HG03135 (cell line): ENCODE measurements at regions not wholly inside any gene's neighbourhood (a gene's known extent, or its start where the extent isn't known, plus 50 kb on each side); places are given as distances from the start of the nearest gene placed in this dataset.
"Not testable (repeated sequence)": the region's sequence is repeated elsewhere in the genome, so short reads cannot be mapped to it uniquely, and the experiment has no call there.

ENCODE experiments used
- ATAC-seq: cut with Tn5 transposase; IDR thresholded peaks from one replicate; pipeline ENCODE4 v1.9.1; 2021; ENCODE audit warnings: mild to moderate bottlenecking, moderate library complexity; ENCODE audit not compliant: unreplicated experiment

- ATAC-seq, result no peak
Measured at GRCh38 chr10:53230651-53231050, 458.1 kb upstream of the MBL2 start.

- no peak for ATAC-seq
Measured at GRCh38 chr10:53223851-53224250, 451.3 kb upstream of the MBL2 start.

- ATAC-seq, result no peak
Measured at GRCh38 chr10:53222806-53223205, 450.2 kb upstream of the MBL2 start.

DNA sequence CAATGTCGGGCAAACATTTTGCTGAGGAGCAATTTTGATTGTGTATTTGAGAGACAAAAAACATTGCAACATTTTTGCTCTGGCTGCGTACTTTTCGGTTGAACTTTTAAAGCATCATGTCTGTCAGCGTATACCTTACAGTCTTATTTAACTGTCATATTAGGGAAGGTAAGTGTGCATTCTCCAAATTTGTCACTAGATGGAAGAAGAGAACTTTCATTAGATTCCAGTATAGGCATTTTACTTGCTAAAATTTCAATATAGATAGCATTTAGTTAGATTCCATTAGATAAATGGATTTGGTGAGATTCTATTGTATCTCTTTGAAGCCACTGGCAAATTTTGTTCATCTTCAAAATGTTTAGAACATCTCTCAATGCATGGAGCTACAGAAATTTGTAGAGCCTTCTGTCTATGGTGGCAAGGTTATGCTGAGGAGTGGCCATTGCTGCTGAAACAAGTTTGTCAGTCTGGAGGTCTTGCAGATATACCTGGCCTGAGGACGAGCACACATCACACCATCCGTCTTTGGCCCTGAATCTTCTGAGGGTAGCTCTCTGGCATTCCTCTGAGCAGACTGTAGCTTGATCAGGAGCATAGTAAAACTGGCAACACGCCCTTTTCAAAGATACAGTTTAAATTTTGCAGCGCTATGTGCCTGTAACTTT lies 437.5 kb upstream of the MBL2 start:
- no peak for ATAC-seq

DNA sequence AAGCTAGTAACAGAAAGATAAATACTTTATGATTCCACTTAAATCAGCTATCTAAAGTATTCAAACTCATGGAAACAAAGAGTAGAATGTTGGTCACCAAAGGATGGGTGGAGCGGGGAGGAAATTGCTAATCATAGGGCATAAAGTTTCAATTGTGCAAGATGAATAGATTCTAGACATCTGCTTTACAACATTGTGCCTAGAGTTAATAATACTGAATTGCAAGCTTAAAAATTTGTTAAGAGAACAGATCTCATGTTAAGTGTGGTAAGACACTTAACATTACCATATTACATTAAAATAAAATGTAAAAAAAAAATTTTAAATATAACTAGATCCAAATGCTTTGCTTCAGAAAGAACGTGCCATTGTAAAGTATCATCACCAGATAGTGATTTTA lies 411.1 kb upstream of the MBL2 start:
- no peak for ATAC-seq

DNA sequence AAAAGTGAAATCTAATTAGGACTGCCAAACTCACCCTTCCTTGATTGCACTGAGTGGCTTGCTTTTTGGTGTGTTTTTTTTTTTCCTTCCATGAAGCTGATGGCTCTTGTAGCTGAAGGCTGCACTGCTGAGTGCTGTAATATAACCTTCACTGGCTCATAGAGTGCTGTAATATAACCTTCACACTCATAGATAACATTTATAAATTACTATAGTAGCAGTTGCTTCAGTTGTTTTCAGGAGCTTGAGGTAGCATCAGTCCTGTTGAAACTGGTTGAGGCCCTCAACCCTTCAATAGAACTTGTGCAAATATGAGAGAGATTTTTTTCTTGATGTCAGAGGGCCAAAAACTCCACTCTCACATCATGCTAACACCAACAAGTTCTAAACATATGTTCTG lies 404.9 kb upstream of the MBL2 start:
- ATAC-seq, result no peak

GRCh38 chr10:53166325-53166724 lies 393.7 kb upstream of the MBL2 start:
- ATAC-seq, result no peak

DNA sequence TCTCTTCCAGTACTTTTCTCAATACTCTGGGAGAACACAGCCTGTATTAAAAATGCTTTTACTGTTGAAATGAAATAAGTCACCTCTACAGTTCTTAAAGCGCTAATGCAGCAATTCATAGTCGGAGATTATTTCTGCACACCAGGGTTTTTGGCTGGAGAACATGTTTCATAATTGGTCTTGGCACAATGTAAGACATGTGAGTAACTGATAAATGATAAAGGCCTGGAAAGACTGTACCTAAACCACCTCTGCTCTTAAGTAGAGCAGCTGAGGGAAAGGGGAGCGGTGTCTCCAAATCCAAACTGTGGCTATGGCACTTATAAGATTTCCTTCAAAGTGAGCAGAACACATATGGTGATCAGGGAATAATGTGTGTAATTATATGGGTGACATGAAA lies 390.3 kb upstream of the MBL2 start:
- ATAC-seq, result no peak

DNA sequence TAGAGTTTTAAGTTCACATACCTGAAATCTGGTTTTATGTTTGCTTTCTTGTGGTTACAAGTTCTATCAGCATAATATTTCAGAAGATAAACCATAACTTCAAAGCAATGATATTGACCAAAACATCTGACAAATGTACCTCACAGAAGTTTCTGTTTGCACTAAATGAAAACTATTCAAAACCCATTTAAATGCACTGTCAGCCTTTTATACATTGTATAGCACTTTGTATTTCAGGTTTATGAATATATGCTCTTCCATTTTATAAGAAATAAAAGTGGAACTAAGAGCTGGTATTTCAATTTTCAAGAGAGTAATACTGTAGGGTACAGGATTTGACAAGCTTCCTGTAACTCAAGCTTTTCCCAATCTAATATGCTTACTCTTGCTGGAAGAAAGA lies 388.6 kb upstream of the MBL2 start:
- ATAC-seq, result no peak

DNA sequence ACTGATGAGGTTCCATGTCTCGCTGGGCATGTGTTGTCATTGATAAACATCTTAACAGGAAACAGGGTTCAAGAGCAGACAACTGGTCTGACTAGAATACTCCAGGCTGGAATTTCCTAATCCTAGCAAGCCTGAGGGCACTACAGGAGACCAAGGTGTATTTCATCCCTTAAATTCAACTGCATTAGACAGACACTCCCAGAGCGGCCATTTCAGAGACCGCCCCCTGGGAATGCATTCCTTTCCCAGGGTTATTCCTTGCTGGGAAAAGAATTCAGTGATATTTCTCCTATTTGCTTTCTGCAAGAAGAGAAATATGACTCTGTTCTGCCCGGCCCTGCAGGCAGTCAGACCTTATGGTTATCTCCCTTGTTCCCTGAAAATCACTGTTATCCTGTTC lies 383.1 kb upstream of the MBL2 start:
- ATAC-seq, result not testable (repeated sequence)

- no peak for ATAC-seq
Measured at GRCh38 chr10:53153831-53154230, 381.2 kb upstream of the MBL2 start.

DNA sequence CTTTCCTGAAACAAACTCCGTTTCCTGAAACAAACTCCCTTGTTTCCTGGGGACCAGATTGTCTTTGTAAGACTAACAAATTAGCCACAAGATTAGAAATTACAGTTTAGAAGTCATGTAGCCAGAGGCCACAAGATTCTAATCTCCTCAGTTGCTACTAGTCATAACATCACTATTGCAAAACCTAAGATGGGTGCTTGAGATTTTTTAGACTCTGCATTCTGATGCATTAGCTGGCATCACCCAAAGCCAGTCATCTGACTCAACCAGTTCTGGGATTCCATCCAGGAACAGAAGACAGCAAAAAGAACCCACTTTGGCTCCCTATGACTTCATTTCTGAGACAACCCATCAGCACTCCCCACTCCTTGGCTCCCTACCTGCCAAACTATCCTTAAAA lies 367.9 kb upstream of the MBL2 start:
- no peak for ATAC-seq

DNA sequence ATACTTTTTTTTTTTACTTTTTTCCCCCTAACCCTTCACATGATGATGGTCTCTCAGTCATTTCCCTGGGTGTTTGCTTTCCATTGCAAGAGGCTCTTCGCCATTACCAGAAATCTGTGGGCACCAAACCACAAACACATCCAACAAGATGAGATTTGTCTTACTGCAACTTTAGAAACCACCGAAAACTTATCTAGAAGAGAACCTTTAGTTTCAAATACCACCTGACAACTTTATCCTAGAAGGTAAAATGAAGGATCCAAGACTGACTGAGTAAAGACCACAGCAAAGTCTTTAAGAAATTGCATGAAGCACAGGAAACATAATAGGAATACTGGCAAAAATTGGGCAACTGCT lies 363.3 kb upstream of the MBL2 start:
- ATAC-seq, result no peak

DNA sequence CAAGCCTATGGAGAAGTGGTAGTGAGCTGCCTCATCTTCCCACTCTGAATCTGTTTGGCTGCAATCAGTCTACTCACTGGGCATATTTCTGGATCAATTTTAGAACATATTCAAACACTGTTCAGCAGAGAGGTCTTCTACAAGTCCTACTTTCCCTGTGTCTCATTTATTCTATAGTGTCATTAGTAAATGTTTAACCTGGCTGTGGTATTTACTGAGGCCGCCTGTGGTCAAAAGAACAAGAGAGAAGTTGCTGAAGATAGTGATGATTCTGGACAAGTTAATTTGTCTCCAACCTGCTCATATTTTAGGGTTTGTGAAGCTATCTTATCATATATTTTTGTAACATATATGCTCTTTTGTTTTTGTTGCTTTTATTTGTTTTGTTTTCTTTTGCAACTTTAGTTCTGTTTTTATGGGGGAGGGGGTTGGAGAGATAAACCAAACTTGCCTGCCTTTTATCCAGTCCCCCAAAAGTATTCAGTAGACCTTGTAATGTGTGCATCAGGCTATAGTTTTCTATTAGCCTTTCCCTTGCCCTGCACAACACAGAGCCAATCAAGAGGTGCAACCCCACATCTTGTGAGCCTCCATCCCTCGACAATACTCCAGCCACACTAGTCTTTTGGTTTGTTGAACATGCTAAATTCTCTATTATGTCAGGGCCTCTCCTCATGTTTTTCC lies 362.8 kb upstream of the MBL2 start:
- ATAC-seq, result peak; percentile 78

DNA sequence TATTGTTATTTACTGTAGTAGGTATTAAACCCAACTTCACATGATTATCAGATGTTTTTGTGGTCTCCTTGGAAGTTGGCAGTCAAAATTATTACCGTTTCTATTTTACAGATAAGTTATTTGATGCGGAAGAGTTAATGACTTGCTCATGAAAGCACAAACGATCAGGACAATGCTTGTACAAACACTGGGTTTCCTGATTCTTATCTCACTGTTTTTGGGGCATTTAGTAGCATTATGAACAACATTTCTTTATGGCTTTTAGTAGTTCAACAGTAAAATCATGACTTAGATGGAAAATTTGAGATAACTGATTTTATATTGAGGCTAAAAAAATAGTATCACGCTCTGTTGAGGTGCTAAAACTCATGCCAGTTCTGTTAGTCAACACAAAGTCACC lies 361.5 kb upstream of the MBL2 start:
- ATAC-seq, result no peak

DNA sequence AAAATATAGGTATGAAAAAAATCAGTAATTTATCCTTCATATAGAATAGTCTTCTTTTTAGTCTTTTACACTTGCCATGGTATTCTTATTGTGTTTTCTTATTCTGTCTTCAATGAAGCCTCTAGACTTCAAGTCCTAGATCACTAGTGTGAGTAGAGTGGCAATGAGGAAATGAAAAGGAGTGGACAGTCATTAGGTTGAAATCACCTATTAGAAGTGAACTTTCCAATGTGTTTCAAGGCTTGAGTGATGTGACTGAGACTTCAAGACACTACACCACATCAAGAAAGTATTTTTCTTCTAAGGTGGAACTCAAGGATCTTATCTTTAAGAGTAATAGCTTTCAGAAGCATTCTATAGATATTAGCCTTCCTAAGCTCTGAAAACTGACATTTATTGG lies 357.8 kb upstream of the MBL2 start:
- ATAC-seq, result no peak

DNA sequence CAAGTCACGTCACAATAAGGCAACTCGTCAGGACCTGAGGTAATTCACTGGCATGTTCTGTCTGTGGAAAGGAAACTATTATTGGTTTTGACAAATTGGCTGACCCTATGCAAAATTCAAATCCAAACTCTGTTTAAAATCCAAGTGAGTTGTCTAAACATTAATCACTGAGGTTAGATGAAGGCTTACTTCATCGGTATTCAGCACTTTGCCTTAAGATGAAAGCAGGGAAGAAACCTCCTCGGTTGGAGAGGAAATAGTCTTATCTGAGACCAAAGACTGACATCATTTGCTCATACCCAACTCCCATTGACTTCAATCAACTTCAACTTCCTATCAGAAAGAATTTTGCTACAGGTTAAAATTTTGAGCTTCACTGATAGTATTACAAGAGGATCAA lies 355.1 kb upstream of the MBL2 start:
- ATAC-seq, result no peak

DNA sequence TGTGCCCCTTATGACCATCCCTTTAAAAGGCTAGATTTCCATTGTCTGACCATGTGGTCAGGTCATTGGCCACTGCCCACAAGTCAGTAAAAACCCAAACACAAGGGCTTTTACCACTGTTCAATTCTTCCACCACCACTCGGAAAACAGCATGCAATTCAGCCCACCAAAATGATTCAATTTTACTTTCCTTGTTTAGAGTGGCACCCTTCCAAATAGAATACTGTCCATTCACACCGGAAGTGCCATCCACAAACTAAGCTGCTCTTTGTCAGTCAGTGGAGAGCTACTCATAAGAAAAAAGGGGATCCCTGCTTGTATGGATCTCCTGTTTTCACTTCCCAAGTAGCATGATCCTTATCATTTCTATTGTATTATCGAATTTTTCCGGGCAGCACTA lies 350.7 kb upstream of the MBL2 start:
- no peak for ATAC-seq

DNA sequence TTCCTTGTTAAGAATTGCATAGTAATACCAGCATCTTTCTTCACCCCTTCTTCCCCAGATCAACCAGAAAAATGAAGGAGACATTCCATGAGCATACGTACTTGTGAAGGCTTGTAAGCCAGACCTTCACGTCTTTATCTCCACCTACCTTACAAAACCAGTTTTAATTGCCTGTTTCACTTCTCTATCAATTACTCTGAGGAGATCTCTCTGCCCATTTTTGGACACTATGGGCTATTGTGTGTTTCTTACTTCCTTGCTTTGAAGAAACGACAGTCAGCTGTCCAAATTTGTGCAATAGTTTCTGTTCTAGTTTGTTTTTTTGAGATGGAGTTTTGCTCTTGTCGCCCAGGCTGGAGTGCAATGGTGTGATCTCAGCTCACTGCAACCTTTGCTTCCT lies 349.7 kb upstream of the MBL2 start:
- no peak for ATAC-seq

DNA sequence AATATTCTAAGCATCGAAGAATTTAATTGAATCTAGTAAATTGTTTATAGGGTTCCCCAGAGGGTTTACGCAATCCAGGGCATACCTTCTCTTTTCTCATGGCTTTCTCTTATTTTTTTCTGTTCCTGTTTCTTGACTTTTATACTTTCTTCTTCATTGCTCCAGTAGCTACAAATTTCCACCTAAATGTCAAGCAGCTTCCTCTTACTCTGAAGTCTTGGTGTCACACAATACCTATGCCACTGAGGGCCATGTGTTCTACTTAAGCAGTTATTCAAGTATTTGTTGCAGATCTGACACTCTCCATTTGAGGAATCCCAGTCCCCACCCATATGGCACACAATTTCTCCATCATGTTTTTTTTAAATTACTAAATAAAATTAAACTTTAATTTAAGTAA lies 343.1 kb upstream of the MBL2 start:
- no peak for ATAC-seq

DNA sequence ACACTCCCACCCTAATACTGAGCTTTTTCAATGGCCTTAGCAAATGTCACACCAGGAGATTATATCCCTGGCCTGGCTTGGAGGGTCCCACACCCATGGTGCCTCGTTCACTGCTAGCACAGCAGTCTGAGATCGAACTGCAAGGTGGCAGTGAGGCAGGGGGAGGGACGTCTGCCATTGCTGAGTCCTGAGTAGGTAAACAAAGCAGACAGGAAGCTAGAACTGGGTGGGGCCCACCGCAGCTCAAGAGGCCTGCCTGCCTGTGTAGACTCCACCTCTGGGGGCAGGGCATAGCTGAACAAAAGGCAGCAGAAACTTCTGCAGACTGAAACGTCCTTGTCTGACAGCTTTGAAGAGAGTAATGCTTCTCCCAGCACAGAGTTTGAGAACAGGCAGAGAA lies 338.9 kb upstream of the MBL2 start:
- ATAC-seq, result no peak

DNA sequence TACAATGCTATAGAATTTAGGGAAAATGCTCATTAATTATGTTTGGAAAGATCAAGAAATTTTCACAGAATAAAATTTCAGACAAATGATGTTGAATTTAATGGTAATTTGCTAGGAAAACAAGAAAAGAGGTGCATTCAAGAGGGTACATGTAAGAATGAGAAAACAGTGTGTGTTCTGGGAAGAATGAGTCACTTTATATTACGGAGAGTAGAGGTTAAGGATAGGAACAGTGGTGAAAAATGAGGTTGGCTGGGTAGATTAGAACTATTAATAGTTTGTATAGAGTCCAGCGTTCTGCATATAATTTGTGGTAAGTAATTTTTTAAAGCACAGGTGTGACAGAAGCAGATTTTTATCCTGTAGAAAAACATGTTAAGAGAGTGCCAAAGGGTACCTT lies 336.7 kb upstream of the MBL2 start:
- no peak for ATAC-seq

DNA sequence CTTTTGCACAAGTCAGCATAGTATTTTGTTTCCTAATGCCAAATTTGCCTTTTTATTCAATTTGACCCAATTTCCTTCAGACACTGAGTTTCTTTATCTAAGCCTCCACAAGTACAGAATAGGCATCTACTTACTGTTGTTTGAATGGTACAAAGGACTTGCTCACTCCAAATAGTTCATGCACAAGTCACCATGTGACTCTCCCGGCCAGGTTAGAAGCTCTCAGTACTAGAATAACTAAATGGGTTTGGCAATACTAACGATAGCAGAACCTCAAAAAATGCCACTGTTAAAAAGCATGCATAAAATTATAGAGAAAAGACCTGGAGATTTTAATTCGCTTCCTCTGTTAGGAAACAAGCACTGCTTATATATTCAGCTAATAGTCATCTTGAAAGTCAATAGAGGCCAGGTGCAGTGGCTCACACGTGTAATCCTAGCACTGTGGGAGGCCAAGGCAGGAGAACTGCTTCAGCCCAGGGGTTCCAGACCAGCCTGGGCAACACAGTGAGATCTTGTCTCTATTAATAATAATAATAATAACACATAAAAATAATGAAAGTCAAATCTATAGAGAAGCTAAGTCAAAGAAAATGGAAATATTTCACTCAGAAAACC lies 335.8 kb upstream of the MBL2 start:
- no peak for ATAC-seq
